Dermis microvascular lymphatic vessel endothelial cell (primary cell): ENCODE measurements at regions not wholly inside any gene's neighbourhood (a gene's known extent, or its start where the extent isn't known, plus 50 kb on each side); places are given as distances from the start of the nearest gene placed in this dataset.
A peak's percentile ranks its signal among the peaks of the same experiment; 100 is the strongest.
"Not testable (repeated sequence)": the region's sequence is repeated elsewhere in the genome, so short reads cannot be mapped to it uniquely, and the experiment has no call there.

Source experiments
- DNase-seq, 2 donors: peaks; one replicate each; pipeline versions ENCODE4 v3.0.0 to v3.0.0-alpha.2; 2010; ENCODE audit warnings: low read depth in 2 of 2

- no peak for DNase-seq
These were observed 82.8 kb downstream of the BTG1 start for GRCh38 chr12:92062539-92063493.

DNA sequence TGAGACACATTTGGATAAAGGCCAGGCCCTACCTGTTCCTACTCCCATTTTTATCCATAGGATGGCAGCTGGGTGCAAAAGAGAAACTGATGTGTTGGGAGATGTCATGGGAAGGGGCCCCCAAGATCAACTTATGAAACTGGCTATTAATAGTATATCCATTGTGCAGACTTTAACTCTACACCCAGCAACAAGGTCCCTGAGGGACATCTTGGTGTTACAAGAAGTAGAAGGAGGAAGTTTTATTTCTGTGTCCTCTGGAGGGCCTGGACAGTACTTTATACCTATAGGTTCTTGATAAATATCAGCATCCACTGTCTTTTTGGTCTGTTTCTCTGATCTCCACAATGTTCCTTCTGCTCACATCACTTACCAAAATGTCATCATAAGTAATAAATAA, 84.6 kb downstream of the BTG1 start:
- DNase-seq = no peak

GRCh38 chr12:92059960-92060359, 85.7 kb downstream of the BTG1 start:
- DNase-seq = no peak

DNA sequence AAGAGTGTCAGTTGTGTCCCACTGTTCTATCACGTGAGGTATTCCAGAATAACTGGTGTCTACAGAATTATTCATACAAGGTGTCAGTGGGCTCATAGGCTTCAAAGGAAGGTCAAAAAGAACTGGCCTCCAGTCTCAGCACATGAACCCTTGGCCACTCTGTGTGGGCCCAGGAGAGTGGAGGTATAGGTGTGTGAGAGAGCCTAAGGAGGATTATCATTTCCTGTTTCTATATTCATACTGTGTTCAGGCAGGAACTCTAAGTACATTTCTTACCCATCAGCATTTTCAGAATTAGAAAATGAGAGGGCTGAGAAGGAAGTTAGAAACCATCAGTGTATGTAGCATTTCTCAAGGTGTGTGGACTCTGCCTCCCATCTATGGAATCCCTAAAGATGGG, 87.0 kb downstream of the BTG1 start:
- DNase-seq = no peak

DNA sequence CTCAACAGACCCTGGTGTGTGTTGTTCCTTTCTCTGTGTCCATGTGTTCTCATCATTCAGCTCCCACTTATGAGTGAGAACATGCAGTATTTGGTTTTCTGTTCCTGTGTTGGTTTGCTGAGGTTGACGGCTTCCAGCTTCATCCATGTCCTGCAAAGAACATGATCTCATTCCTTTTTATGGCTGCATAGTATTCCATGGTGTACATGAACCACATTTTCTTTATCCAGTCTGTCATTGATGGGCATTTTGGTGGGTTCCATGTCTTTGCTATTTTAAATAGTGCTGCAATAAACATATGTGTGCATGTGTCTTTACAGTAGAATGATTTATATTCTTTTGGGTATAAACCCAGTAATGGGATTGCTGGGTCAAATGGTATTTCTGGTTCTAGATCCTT, 88.9 kb downstream of the BTG1 start:
- not testable (repeated sequence) for DNase-seq

DNA sequence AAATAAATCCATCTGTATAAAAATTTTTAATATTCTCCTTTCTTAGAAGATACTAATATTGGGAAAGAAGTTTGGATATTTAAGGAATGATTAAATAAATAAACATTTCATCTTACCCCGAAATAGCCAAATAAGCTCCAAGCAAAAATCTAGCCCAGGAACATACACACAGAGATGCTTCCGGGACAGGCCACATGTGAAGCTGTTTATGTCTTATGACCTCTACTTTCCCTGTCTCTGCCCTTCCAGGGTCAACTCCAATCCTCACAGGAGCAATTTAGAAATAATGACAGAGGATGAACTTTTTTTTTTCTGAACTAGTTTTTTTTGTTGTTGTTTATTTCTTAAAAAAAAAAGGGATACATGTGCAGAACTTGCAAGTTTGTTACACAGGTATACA, 89.4 kb downstream of the BTG1 start:
- DNase-seq = no peak

GRCh38 chr12:92055877-92056276, 89.8 kb downstream of the BTG1 start:
- no peak for DNase-seq

- no peak for DNase-seq
These were observed 94.2 kb downstream of the BTG1 start for GRCh38 chr12:92051441-92051840.

DNA sequence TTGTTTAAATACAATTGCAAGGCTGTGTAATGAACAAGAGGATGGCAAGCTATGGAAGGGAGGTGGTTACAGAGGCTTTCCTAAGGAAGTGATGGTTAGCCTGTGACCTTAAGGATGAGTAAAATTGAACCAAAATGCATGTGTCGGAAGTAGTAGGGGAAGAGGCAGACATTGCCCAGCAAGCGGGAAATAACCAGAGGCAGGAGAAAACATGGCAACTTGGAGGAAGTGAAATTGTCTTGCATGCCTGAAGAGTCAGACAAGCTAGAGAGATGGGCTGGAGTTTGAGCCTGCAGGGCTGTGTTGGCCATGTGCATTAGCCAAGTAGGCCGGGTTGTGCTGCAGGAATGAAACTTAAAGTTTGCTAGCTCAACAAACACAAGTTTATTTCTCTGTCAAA, 96.2 kb downstream of the BTG1 start:
- no peak for DNase-seq

- DNase-seq = no peak
These were observed 98.2 kb downstream of the BTG1 start for GRCh38 chr12:92047393-92047826.

DNA sequence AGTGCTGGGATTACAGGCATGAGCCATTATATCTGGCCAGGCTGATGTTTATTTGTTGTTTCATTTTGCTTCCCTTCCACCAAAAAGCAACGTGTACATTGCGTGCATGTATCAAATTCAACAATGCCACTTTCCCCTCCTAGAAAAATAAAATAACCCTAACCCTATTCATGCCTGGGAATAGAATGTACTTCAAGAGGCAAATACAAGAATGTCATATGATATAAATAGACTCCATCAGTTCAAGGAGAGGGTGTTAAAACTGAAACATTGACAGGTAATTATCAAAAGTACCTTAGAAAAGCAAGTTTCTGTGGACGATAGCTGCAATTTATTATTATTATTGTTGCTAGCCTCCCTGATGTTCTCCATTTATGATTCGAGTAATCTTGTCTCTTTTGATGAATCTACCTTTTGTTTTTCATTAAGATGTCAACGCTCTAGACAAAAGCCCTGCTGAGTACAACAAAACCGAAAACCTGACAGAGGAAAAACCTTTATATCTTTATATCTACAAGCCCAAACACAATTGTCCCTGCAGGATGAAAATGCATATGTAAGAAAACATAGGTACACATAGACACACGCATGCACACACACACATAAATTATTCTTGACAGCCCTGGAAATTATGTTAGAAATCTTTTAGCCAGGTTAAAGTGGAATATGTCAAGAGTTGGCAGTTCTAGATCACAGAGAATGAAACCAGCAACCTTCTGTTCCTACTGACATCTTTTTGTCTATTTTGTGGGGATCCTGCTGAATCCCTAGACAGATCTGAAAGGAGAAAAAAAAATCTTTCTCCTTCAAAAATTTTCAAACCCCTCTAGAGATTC, 98.9 kb downstream of the BTG1 start:
- DNase-seq = no peak

DNA sequence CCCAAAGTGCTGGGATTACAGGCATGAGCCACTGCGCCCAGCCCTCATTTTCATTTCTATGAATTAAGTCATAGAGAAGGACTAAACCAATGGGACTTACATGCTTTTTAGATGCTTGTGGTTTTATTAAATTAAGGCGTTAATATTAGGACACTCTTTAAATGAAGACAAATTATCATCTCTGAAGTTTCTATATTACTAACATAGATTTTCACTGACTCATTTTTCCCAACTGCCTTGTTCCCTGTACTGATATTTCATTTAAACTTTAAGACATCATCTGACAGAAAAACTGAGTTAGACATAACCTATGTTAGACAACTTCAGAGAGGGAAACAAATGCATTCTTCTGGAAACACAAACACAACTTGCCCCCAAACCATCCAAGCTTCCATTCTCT, 99.8 kb downstream of the BTG1 start:
- no peak for DNase-seq

GRCh38 chr12:92044435-92044834, 101.2 kb downstream of the BTG1 start:
- no peak for DNase-seq

- DNase-seq = no peak
These were observed 102.7 kb downstream of the BTG1 start for GRCh38 chr12:92042791-92043531.

DNA sequence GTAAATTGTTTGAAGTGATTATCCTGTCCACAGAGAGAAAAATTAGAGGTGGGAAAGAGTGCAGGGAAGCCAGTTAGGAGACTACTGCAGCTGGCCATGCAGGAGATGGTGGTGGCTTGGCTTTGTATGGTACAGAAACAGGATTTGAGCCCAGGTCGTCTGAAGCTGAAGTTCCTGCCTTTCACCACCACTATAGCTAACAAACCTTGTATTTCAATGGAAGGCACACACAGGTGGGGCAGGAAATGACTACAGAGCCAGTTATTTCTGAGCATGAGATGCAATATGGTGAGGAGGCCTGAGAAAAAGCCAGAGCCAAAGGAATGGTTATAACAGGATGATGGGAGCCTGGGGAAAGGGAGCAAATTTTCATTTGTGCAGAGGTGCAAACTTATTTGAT, 103.9 kb downstream of the BTG1 start:
- DNase-seq = peak in 1 of 2 donors; percentile 50

DNA sequence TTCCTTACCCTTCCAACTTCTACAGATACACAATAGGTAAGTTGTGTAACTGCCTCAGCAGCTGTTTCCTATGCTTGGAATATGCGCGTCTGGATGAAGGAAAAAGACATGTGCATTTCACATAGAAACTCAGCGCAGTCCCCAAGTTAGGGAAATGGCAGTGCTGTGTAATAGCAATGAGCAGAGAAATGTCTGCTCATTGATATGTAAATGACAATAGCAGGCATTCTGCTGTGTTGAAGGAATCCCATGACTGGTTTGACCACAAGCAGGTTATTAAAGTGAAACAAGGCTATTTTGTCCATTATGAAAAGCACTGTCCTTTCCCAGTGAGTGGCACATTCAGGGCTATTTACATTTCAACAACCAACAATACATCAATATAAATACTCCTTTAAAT, 106.6 kb downstream of the BTG1 start:
- DNase-seq = peak in 1 of 2 donors; percentile 23

- no peak for DNase-seq
These were observed 107.2 kb downstream of the BTG1 start for GRCh38 chr12:92038476-92038875.

- DNase-seq = no peak
These were observed 108.7 kb downstream of the BTG1 start for GRCh38 chr12:92036771-92037453.

- DNase-seq = no peak
These were observed 109.5 kb downstream of the BTG1 start for GRCh38 chr12:92036061-92036620.

DNA sequence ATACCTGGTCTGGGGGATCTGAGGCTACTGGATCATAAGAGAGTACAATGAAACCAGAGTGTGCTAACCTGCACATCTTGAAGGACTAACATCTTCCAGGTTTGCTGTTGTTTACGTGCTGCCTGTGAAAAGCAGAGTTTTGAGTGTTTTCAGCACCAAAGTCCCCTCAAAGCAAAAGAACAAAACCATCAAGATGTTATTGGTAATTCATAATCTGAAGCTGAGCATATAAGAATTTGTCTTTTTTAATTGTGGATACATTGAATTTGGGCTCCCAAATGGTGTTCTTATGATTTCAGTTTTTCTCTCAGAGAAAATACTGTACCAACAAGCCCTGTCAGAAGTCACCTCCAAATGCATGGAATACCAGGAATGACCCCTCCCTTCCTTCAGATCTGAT, 110.2 kb downstream of the BTG1 start:
- no peak for DNase-seq

- peak; percentile 31 to 88 for DNase-seq
These were observed 110.7 kb downstream of the BTG1 start for GRCh38 chr12:92034858-92035401.
